ENCODE measurements at regions not wholly inside any gene's neighbourhood (a gene's known extent, or its start where the extent isn't known, plus 50 kb on each side); places are given as distances from the start of the nearest gene placed in this dataset.

- no peak for DNase-seq (ENCODE audit: low read depth in 2 of 2)
Measured at GRCh38 chr6:148652205-148652604, 94.6 kb upstream of the UST start.

GRCh38 chr6:148653138-148653776 is 93.6 kb upstream of the UST start:
- DNase-seq (ENCODE audit: low read depth in 2 of 2): no peak

DNA sequence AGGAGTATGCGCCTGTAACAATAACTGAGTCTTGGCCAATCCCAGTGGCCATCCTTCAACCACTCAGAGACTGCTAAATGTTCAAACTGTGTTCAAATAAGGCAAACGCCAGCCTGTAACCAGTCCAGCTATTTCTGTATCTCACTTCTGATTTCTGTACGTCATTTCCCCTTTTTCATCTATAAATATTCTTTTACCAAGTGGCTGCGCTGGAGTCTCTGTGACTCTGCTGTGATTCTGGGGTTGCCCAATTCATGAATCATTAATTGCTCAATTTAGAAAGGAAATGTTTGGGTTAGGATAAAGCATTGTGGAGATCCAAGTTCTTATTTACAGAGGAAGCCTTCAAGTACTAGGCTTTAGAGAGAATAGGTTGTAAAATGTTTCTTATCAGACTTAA is 89.8 kb upstream of the UST start:
- DNase-seq (ENCODE audit: low read depth in 2 of 2): peak in 1 of 2 donors; percentile 38

DNA sequence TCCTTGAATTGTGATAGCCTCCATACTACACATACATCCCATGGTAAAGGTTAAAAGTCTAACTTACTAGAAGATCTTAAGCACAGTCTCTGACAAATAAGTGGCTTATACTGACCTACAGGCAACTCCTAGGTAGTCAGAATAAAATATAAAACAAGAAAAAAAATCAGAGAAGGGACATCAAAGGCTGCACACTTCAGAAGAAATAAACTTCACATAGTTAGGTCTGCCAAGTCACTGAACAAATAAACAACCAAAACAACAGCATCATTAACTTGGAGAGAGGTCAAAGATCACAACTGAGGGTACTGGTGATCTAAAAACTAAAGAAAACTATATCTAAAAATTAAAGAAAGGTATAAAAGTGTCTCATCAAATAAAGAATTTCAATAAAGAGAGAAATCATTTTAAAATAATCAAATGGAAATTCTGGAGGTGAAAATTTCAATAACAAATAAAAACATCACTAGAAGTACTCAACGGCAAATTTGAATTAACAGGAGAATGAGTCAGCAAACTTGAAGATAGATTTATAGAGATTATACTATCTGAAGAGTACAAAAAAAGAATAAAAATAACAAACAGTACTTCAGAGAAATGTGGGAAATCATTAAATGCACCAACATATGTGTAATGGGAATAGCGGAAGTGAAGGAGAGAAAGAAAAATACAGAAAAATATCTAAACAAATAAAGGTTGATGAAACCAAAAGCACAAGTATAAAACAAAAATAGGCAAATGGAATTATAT is 88.0 kb upstream of the UST start:
- no peak for DNase-seq (ENCODE audit: low read depth in 2 of 2)

DNA sequence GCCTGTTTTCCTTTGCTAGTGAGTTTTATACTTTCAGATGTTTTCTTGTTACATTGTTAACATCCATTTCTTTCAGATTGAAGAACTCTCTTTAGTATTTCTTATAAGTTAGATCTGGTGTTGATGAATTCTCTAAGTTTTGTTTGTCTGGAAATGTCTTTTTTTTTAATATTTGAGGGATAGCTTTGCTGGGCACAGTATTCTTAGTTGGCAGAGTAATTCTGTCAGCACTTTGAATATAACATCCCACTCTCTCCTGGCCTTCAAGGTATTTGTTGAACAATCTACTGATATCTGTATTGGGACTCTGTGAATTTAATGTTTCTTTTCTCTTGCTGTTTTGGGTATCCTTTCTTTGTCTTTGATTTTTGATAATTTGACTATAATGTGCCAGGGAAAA is 79.4 kb upstream of the UST start:
- DNase-seq (ENCODE audit: low read depth in 2 of 2): no peak

DNA sequence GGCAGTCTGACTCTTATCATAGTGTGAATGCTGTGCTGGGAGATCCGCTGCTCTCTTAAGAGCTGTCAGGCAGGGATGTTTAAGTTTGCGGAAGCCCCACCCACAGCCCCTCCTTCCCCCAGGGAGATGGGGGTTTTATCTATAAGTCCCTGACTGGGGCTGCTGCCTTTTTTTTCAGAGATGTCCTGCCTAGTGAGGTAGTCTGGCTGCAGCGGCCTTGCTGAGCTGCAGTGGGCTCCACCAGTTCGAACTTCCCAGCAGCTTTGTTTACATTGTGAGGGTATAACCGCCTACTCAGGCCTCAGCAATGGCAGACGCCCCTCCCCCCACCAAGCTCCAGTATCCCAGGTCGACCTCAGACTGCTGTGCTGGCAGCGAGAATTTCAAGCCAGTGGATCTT is 75.7 kb upstream of the UST start:
- no peak for DNase-seq (ENCODE audit: low read depth in 2 of 2)

- DNase-seq (ENCODE audit: low read depth in 2 of 2): no peak
Measured at GRCh38 chr6:148671952-148672351, 74.9 kb upstream of the UST start.

- no peak for DNase-seq (ENCODE audit: low read depth in 2 of 2)
Measured at GRCh38 chr6:148674306-148674705, 72.5 kb upstream of the UST start.

DNA sequence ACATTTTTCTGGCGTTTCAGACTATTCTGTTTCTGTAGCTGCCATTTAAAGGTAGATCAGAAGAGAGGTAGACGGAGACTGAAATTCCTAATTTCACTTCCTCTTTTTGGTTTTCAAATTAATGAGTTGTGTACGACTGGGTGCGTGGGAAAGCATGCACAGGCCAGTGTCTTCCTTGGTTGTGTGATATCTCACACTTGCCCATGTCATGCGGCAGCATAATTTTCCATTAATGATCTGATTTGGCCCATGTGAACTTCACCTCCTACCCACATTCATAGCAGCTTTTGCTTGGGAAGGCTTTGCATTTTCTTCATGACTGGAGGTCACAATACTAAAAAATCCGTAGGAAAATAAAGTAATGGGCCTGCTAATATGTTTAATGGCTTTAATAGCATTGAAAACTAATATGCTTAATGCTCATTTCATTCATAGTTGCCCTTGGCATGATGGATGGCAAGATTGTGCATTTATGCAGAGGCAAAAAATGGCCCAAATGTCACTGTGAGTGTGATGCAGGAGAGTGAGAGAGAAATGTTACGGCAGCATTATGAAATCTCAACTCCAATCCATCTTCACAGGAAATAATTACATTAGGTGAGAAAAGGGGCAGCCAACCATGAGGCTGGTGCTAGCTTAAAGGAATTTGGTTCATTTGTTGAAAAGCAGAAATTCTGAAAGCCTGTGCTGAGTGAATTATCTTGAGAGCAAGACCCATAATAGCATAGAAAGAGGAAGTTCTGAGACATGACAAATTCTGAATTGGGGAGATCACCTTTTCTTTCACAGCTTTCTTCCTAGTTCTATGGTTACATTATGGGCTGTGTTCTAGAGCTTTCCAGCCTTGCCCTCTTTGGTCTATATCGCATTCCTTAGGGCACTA is 69.0 kb upstream of the UST start:
- DNase-seq (ENCODE audit: low read depth in 2 of 2): no peak

DNA sequence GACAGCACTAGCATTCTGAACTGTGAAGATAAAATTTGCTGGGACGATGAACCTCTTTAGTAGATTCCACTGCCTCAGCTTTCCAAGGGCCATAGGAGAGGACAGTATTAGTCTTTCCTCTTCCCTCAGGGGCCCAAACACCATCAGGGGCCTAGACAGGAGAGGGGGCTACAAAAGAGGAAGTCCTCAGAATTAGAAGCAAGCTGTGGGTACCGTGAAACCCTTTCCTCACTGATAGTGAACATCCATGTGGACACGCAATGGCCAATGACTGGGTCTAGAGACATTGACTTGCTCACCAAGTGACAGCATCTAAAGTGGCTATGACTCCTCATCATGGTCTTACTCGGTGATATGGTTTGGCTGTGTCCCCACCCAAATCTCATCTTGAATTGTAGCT is 68.1 kb upstream of the UST start:
- DNase-seq (ENCODE audit: low read depth in 2 of 2): no peak

DNA sequence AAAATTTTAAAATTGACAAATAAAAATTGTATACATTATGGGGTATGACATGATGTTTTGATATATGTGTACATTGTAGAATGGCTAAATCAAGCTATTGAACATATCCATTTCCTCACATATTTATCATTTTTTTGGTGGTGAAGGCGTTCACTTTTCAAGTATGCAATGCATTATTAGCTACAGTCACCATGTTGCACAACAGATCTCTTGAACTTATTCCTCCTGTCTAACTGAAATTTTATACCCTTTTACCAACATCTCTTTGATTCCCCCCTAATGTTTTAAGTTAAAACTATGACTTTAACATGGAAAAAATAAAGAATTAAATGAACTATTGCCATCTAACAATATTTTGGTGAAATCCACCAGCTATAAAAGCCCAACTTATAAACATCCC is 65.2 kb upstream of the UST start:
- DNase-seq (ENCODE audit: low read depth in 2 of 2): no peak

GRCh38 chr6:148682252-148682651 is 64.6 kb upstream of the UST start:
- DNase-seq (ENCODE audit: low read depth in 2 of 2): no peak

GRCh38 chr6:148682990-148683389 is 63.8 kb upstream of the UST start:
- no peak for DNase-seq (ENCODE audit: low read depth in 2 of 2)

DNA sequence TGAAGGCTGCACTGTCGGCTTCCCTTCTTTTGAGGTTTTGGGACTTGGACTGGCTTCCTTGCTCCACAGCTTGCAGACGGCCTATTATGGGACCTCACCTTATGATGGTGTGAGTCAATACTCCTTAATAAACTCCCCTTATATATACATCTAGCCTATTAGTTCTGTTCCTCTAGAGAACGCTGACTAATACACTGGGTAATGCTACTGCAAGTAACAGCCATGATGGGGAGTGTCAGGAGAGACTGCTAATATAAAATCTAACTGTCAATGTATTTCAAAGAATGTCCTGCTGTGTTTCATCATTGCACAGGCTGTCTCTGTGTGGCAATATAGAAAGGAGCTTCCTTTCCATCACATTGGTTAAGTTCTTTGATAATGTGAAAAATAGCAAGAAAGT is 57.7 kb upstream of the UST start:
- DNase-seq (ENCODE audit: low read depth in 2 of 2): no peak

GRCh38 chr6:148693882-148694484 is 52.8 kb upstream of the UST start:
- no peak for DNase-seq (ENCODE audit: low read depth in 2 of 2)

All from lung microvascular endothelial cell (primary cell).